ENCODE measurements at regions not wholly inside any gene's neighbourhood (a gene's known extent, or its start where the extent isn't known, plus 50 kb on each side); places are given as distances from the start of the nearest gene placed in this dataset.

- Histone ChIP-seq H3K27me3 (no peaks in the 10 kb centered on the region), H3K4me1 (no peaks in the 10 kb centered on the region), H3K9me3 (no peaks in the 10 kb centered on the region), H3K27ac (no peak overlapping the region), H3K4me3 (no peak overlapping the region), H3K36me3 (no peaks in the 10 kb centered on the region)
- no peak for TF ChIP-seq POLR2AphosphoS5 (IDR thresholded peaks at IDR 0.05; ENCODE audit: insufficient read depth in 1 of 2, low read depth in 1 of 2)
- TF ChIP-seq CTCF (IDR thresholded peaks at IDR 0.05): no peak
- TF ChIP-seq POLR2A (IDR thresholded peaks at IDR 0.05): no peak
- intact Hi-C loops (cut with DNase I): no loop called here
- DNase-seq (ENCODE audit: extremely low spot score in 2 of 2): no peak
These were observed 650.2 kb downstream of the ZNF385D start for GRCh38 chr3:21100656-21101359.

- no peak overlapping the region for H3K27ac ChIP-seq
- intact Hi-C loops (cut with DNase I): no loop called here
- TF ChIP-seq CTCF (IDR thresholded peaks at IDR 0.05) (no peak), POLR2AphosphoS5 (IDR thresholded peaks at IDR 0.05; ENCODE audit: insufficient read depth in 1 of 2, low read depth in 1 of 2) (no peak), POLR2A (IDR thresholded peaks at IDR 0.05) (no peak)
- H3K4me3 ChIP-seq: no peak overlapping the region
- DNase-seq (ENCODE audit: extremely low spot score in 2 of 2): no peak
- H3K4me1 ChIP-seq: no peaks in the 10 kb centered on the region
- no peaks in the 10 kb centered on the region for H3K36me3 ChIP-seq
- H3K9me3 ChIP-seq: no peaks in the 10 kb centered on the region
- H3K27me3 ChIP-seq: no peaks in the 10 kb centered on the region
These were observed 656.3 kb downstream of the ZNF385D start for GRCh38 chr3:21094686-21095085.

GRCh38 chr3:21073561-21073960, 677.4 kb downstream of the ZNF385D start:
- H3K27ac ChIP-seq: no peak overlapping the region
- no peak overlapping the region for H3K4me3 ChIP-seq
- H3K27me3 ChIP-seq: no peaks in the 10 kb centered on the region
- no peaks in the 10 kb centered on the region for H3K36me3 ChIP-seq
- DNase-seq (ENCODE audit: extremely low spot score in 2 of 2): no peak
- H3K9me3 ChIP-seq: no peaks in the 10 kb centered on the region
- intact Hi-C loops (cut with DNase I): no loop called here
- TF ChIP-seq CTCF (IDR thresholded peaks at IDR 0.05) (no peak), POLR2A (IDR thresholded peaks at IDR 0.05) (no peak), POLR2AphosphoS5 (IDR thresholded peaks at IDR 0.05; ENCODE audit: insufficient read depth in 1 of 2, low read depth in 1 of 2) (no peak)
- H3K4me1 ChIP-seq: no peaks in the 10 kb centered on the region

- H3K9me3 ChIP-seq: no peaks in the 10 kb centered on the region
- H3K36me3 ChIP-seq: no peaks in the 10 kb centered on the region
- H3K27me3 ChIP-seq: no peaks in the 10 kb centered on the region
- H3K27ac ChIP-seq: no peak overlapping the region
- intact Hi-C loops (cut with DNase I): no loop called here
- TF ChIP-seq POLR2AphosphoS5 (IDR thresholded peaks at IDR 0.05; ENCODE audit: insufficient read depth in 1 of 2, low read depth in 1 of 2) (no peak), POLR2A (IDR thresholded peaks at IDR 0.05) (no peak), CTCF (IDR thresholded peaks at IDR 0.05) (no peak)
- DNase-seq (ENCODE audit: extremely low spot score in 2 of 2): no peak
- H3K4me1 ChIP-seq: peaks cover 4% of the 10 kb centered on the region
- H3K4me3 ChIP-seq: no peak overlapping the region
These were observed 683.8 kb downstream of the ZNF385D start for GRCh38 chr3:21067031-21067813.

- Histone ChIP-seq H3K27me3 (no peaks in the 10 kb centered on the region), H3K4me1 (peaks cover 9% of the 10 kb centered on the region), H3K4me3 (no peak overlapping the region), H3K9me3 (no peaks in the 10 kb centered on the region), H3K36me3 (no peaks in the 10 kb centered on the region), H3K27ac (peak overlapping the region; percentile 34)
- intact Hi-C loops (cut with DNase I): no loop called here
- TF ChIP-seq POLR2A (IDR thresholded peaks at IDR 0.05): no peak
- no peak for TF ChIP-seq POLR2AphosphoS5 (IDR thresholded peaks at IDR 0.05; ENCODE audit: insufficient read depth in 1 of 2, low read depth in 1 of 2)
- no peak for TF ChIP-seq CTCF (IDR thresholded peaks at IDR 0.05)
- no peak for DNase-seq (ENCODE audit: extremely low spot score in 2 of 2)
These were observed 688.1 kb downstream of the ZNF385D start for GRCh38 chr3:21062831-21063294.

All from vagina (tissue), 2 donors.